Endodermal cell (in vitro differentiated cells): ENCODE measurements at regions not wholly inside any gene's neighbourhood (a gene's known extent, or its start where the extent isn't known, plus 50 kb on each side); places are given as distances from the start of the nearest gene placed in this dataset.

ENCODE experiments used
- DNase-seq: peaks from one replicate; pipeline ENCODE4 v3.0.0-alpha.2; 2017
- H3K27ac ChIP-seq: 2 replicates; pipeline ENCODE4 v1.5.1; 2013; ENCODE audit warnings: mild to moderate bottlenecking, low read depth, low read length, moderate library complexity
- H3K27me3 ChIP-seq: 2 replicates; pipeline ENCODE4 v1.6.1; 2013; ENCODE audit warnings: mild to moderate bottlenecking, low read length, moderate library complexity; ENCODE audit not compliant: insufficient read depth, control insufficient read depth, poor library complexity, severe bottlenecking
- H3K36me3 ChIP-seq: 2 replicates; pipeline ENCODE4 v1.7.0; 2013; ENCODE audit warnings: mild to moderate bottlenecking, low read length, moderate library complexity; ENCODE audit not compliant: control insufficient read depth, insufficient read depth
- H3K4me1 ChIP-seq: one replicate; pipeline ENCODE4 v1.7.0; 2013; ENCODE audit warnings: low read length; ENCODE audit not compliant: control insufficient read depth, insufficient read depth
- H3K4me3 ChIP-seq: 2 replicates; pipeline ENCODE4 v1.5.1; 2013; ENCODE audit warnings: mild to moderate bottlenecking, low read length, moderate library complexity
- H3K9ac ChIP-seq: 2 replicates; pipeline ENCODE4 v1.6.1; 2013; ENCODE audit warnings: mild to moderate bottlenecking, low read length, moderate library complexity; ENCODE audit not compliant: poor library complexity, severe bottlenecking; ENCODE audit errors: extremely low read depth
- H3K9me3 ChIP-seq: 2 replicates; pipeline ENCODE4 v1.6.1; 2013; ENCODE audit warnings: mild to moderate bottlenecking, low read length, moderate library complexity; ENCODE audit not compliant: control insufficient read depth
- H3K27ac Mint-ChIP-seq: 2 replicates; pipeline ENCODE4 v1.8.0; 2020; ENCODE audit warnings: mixed read lengths
- H3K27me3 Mint-ChIP-seq: 2 replicates; pipeline ENCODE4 v1.8.0; 2021; ENCODE audit warnings: mild to moderate bottlenecking, mixed read lengths; ENCODE audit not compliant: insufficient read depth
- H3K36me3 Mint-ChIP-seq: 2 replicates; pipeline ENCODE4 v1.8.0; 2020; ENCODE audit warnings: low read depth, mixed read lengths
- H3K4me1 Mint-ChIP-seq: 2 replicates; pipeline ENCODE4 v1.8.0; 2020; ENCODE audit warnings: mixed read lengths
- H3K4me3 Mint-ChIP-seq: 2 replicates; pipeline ENCODE4 v1.8.0; 2020; ENCODE audit warnings: mild to moderate bottlenecking, moderate library complexity, mixed read lengths
- H3K9me3 Mint-ChIP-seq: 2 replicates; pipeline ENCODE4 v1.8.0; 2020; ENCODE audit warnings: mild to moderate bottlenecking, mixed read lengths
- CTCF ChIP-seq: fragments of 200-600 bp; sonication (generic); conservative IDR thresholded peaks from 2 replicates; pipeline ENCODE4 v1.5.0; 2021; ENCODE audit warnings: antibody characterized with exemption, mild to moderate bottlenecking
- WGBS, 2 experiments: methylation state at CpG; one replicate each; pipeline versions ENCODE4 v1.1.5 to v1.1.7; 2013; ENCODE audit warnings: missing lambda C conversion rate in 2 of 2, mixed read lengths in 1 of 2; ENCODE audit not compliant: insufficient coverage in 1 of 2, insufficient read length in 1 of 2; 5-methylcytosine and 5-hydroxymethylcytosine counted together

GRCh38 chr10:8405596-8405995, 351.1 kb downstream of the GATA3 start:
- Mint-ChIP-seq H3K4me1 (peaks cover 74% of the 10 kb centered on the region), H3K27ac (no peak overlapping the region), H3K27me3 (peaks cover 3% of the 10 kb centered on the region), H3K9me3 (no peaks in the 10 kb centered on the region), H3K4me3 (no peak overlapping the region), H3K36me3 (no peaks in the 10 kb centered on the region)
- DNase-seq = no peak
- Histone ChIP-seq H3K27me3 (no peaks in the 10 kb centered on the region), H3K36me3 (no peaks in the 10 kb centered on the region), H3K4me3 (no peak overlapping the region), H3K27ac (no peak overlapping the region), H3K4me1 (peaks cover 23% of the 10 kb centered on the region), H3K9ac (no peak overlapping the region), H3K9me3 (no peaks in the 10 kb centered on the region)
- no peak for TF ChIP-seq CTCF
- WGBS, 2 experiments = 84 to 100% methylated on average over 1 to 5 of the region's 6 CpGs

- Histone ChIP-seq H3K27ac (no peak overlapping the region), H3K9me3 (no peaks in the 10 kb centered on the region), H3K36me3 (no peaks in the 10 kb centered on the region), H3K9ac (peak overlapping the region; percentile 17), H3K27me3 (no peaks in the 10 kb centered on the region), H3K4me1 (peaks cover 22% of the 10 kb centered on the region), H3K4me3 (no peak overlapping the region)
- H3K27me3 Mint-ChIP-seq = peaks cover 14% of the 10 kb centered on the region
- peak; percentile 76 for DNase-seq
- H3K4me1 Mint-ChIP-seq = peaks cover 69% of the 10 kb centered on the region
- no peaks in the 10 kb centered on the region for H3K9me3 Mint-ChIP-seq
- no peak for TF ChIP-seq CTCF
- no peak overlapping the region for H3K4me3 Mint-ChIP-seq
- no peaks in the 10 kb centered on the region for H3K36me3 Mint-ChIP-seq
- H3K27ac Mint-ChIP-seq = peak overlapping the region; percentile 86
Observed at GRCh38 chr10:8407501-8408021, 353.1 kb downstream of the GATA3 start.

- no peak overlapping the region for H3K27ac Mint-ChIP-seq
Observed at GRCh38 chr10:8410506-8410905, 356.0 kb downstream of the GATA3 start.

More at GRCh38 chr10:8410506-8410905, 356.0 kb downstream of the GATA3 start:
- H3K27me3 ChIP-seq = no peaks in the 10 kb centered on the region
- H3K27ac ChIP-seq = no peak overlapping the region
- H3K4me1 Mint-ChIP-seq = peaks cover 43% of the 10 kb centered on the region
- no peaks in the 10 kb centered on the region for H3K36me3 Mint-ChIP-seq
- H3K9me3 Mint-ChIP-seq = peaks cover 3% of the 10 kb centered on the region
- WGBS, 2 experiments = 94 to 100% methylated on average over 2 to 3 of the region's 3 CpGs
- H3K36me3 ChIP-seq = no peaks in the 10 kb centered on the region
- H3K9me3 ChIP-seq = no peaks in the 10 kb centered on the region
- DNase-seq = no peak
- peaks cover 7% of the 10 kb centered on the region for H3K4me1 ChIP-seq
- no peak overlapping the region for H3K4me3 Mint-ChIP-seq
- TF ChIP-seq CTCF = no peak
- peaks cover 14% of the 10 kb centered on the region for H3K27me3 Mint-ChIP-seq
- H3K4me3 ChIP-seq = no peak overlapping the region
- no peak overlapping the region for H3K9ac ChIP-seq
